Right kidney (tissue), 1 donor: ENCODE measurements at regions not wholly inside any gene's neighbourhood (a gene's known extent, or its start where the extent isn't known, plus 50 kb on each side); places are given as distances from the start of the nearest gene placed in this dataset.

ENCODE experiments used
- DNase-seq: peaks from one replicate; pipeline ENCODE4 v3.0.0-alpha.2; 2016

DNA sequence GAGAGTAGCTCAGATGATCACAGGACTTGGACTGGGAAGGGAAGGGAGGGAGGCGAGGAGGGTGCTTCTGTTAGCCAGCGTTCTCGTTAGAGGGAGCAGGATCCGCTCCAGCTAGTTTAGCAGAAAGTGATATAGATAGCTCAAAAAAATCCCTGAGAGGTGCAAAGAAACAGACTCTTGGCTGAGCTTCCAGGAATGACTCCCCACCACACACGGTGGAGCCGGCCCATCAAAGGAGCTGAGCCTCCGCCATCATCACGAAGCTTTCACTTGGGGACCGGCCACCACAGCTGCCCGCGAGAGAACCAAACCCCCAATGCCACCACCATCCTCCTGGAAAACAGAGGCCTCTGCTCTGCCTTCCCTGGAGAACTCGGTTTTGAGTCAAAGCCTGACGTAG is 124.6 kb upstream of the BCL2L14 start:
- DNase-seq: no peak

DNA sequence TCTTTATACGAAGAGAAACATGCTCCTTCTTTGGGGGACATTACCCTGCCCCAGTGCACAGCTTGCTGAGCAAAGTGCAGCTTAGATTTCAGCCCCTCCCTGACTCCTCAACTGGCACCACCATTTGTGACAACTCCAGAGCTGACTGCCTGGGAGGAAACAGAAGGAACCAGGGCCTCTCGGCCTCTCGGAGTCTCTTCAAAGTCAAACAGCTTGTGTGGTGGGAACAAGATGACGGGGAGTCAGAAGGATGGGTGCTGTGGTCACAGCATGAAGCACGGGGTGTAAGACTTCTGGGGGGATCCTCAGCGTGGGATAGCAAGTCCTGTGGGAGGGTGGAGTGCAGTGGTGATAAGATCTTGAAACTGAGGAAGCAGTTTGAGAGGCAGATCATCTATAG is 123.5 kb upstream of the BCL2L14 start:
- no peak for DNase-seq

GRCh38 chr12:11949738-11950411 is 120.9 kb upstream of the BCL2L14 start:
- peak; percentile 18 for DNase-seq

- no peak for DNase-seq
These were observed 119.5 kb upstream of the BCL2L14 start for GRCh38 chr12:11951209-11951608.

DNA sequence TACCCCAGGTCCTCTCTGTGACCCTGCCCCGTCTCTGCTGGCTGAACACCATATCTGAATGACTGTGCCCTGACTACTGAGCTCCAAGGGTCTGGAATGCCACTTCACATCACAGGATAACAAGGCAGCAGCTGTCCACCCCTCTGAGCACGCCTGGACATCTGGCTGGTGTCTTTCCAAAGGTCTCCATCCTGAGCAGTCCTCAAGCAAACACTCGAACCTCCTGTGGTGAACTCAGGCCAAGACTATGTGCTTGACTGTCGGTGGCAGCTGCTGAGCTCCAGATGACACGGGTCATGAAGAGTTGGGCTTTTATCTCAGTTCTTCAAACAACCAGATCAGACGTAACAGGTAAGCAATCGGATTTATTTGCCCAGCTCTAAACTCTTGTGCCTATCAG is 117.2 kb upstream of the BCL2L14 start:
- DNase-seq: no peak

GRCh38 chr12:11954181-11954580 is 116.6 kb upstream of the BCL2L14 start:
- DNase-seq: no peak

- no peak for DNase-seq
These were observed 112.3 kb upstream of the BCL2L14 start for GRCh38 chr12:11958221-11959091.

- no peak for DNase-seq
These were observed 111.5 kb upstream of the BCL2L14 start for GRCh38 chr12:11959117-11959823.

- no peak for DNase-seq
These were observed 110.1 kb upstream of the BCL2L14 start for GRCh38 chr12:11960646-11961045.

DNA sequence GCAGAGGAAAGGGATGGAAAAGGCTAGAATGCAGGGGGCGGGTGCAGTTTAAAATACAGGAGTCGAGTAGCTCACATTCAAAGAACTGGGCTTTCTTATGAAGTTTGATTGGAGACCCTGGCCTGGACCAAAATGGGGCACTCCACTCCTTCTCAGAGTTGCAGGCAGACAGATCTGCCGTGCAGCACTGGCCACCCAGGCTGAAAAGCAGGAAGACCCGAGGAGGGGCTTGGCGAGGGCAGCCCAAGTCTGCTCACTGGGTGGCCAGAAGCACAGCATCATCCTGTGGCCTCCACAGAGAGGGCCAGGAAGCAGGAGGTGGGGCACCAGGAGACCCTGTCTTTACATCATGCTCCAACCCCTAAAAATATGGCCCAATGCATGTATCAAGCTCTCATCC is 109.1 kb upstream of the BCL2L14 start:
- DNase-seq: no peak

DNA sequence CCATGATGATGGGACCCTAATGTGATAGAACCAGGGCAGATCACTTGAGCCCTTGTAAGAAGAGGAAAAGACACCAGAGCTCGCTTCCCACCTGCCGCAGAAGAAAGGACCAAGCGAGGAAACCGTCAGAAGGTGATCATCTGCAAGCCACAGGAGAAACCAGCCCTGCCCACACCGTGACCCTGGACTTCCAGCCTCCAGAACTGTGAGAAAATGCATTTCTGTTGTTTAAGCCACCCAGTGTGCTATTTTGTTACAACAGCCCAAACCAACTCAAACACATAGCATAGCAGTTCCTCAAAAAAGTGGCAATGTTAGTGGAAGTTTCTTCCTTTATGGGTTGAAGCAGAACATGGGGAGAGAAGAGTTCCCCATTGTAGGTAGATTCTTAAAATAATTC is 107.9 kb upstream of the BCL2L14 start:
- no peak for DNase-seq

GRCh38 chr12:11963841-11964471 is 106.8 kb upstream of the BCL2L14 start:
- DNase-seq: no peak

- no peak for DNase-seq
These were observed 105.4 kb upstream of the BCL2L14 start for GRCh38 chr12:11965258-11965910.

DNA sequence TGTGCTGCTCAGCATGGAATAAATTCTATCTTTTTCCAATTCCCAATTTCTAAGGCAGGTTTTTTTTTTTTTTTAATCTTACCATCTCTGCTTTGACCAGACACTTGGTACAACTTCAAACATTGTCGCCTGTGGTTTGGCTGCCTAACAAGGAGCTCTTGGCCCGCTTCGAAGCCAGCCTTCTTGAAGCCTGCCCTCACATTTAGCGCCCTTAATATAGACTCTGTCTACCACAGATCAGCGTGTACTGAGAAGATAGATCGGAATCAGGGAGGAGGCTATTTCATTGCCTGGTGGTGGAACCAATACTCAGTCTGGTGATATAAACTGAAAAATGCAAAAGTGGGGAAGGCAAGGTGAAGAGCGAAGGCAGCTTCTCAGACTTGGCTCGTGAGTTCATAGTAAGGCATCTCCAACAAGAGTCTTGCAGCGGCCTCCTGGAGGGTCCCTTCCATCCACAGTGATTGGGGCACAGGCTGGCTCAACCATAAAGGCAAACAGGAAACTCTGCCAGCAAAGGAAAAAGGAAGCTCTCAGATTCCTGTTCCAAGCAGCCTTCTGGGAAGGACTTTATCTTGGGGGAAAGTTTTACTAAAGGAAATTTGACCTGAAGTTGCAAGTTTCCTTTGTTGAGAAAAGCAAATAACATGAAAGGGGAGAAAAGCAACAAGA is 103.2 kb upstream of the BCL2L14 start:
- DNase-seq: no peak

GRCh38 chr12:11968048-11968383 is 102.7 kb upstream of the BCL2L14 start:
- no peak for DNase-seq

DNA sequence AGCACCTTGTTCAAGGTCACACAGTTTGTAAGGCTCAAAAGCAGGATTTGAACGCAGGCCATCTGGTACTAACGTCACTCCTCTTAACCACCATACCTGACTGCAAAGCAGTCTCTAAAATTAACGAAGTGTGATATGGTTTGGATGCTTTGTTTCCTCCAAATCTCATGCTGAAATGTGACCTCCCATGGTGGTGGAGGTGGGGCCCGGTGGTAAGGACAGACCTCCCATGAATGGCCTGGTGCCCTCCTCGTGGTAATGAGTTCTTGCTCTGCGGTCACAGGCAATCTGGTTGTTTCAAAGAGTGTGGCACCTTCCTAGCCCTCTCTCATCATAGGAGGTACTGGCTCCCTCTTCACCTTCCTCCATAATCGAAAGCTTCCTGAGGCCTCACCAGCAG is 102.2 kb upstream of the BCL2L14 start:
- no peak for DNase-seq

DNA sequence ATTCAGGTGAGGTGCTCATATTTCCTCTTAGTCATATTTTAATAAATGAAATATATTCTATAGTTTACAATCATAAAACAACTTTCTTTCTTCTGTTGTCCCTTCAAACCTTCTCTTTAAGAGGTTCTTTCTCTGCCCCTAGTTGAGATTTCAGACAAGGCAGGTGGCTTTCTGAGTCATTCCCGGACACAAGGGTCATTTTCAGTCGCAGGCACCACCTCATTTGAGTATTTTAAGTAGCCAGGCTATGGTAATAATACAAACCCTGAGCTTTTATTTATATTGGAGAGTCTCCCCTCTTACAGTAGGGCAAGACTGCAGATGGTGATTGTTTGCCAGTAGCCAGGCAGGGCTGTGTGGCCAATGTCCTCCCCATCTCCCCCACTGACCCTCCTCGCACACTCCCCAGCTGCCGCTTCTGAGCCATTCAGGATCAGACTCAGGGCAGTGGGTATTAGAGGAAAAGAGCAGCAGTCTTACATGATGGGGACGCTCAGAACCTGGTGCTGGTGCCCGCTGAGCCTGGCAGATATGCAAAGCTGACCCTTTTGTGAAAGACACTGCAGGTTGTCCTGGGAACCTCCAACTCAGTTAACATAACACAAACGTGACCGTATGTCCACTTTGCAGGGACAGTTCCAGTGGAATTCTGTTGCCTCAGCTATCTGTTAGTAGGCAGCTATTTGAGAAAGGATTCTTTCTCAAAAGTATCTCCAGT is 101.1 kb upstream of the BCL2L14 start:
- DNase-seq: no peak

DNA sequence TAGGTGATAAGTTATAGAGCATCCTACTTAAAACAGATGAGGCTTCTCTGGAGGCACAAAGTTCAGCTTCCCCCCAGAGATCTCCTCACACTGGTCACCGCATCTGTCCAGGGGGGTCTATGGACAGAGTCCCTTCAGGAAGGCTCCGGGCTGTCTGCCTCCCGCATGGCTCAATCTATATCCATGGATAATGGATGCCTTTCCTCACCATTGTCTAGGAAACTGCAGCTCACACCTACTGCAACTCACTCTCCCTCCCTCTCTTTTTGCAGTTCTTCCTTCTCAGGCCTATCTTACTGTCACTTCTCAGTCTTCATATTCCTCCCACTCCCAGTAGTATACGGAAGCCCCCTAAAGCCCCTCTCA is 100.6 kb upstream of the BCL2L14 start:
- DNase-seq: no peak

DNA sequence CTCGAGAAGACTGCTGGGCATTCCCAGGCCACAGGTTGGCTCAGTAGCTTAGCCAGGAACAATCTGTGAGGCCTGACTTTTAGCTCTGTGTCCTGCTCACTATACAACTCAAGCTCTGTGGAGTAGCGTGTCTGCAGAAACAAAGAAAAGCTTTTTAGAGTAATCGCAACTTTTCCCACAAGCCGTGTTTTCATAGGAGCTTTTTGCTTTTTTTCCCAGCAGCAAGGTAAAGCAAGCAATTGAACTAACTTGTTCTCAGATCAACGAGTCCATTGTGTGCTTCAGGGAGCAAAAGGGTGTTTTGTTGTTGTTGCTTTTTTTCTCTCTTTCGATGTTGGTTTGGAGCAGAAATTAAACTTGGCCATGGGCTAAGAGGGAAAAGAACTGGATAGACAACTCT is 97.3 kb upstream of the BCL2L14 start:
- no peak for DNase-seq

DNA sequence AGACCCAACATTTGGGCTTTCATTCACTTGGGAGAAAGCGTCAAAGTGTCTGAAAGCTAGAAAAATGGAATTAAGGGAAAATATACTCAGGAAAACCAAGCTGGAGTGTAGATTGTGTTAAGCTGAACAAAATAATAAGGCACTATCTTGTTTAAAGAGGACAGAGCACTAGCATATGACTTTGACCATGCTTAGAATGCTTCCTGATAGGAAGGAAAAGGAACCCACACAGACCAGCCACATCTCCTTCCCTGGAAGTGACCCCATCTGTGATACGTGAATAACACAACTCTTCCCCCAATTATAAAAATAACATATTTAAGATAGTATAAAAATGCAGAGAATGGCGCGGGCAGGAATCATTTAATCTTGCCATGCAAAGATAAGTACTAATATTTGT is 94.7 kb upstream of the BCL2L14 start:
- DNase-seq: no peak

- no peak for DNase-seq
These were observed 91.9 kb upstream of the BCL2L14 start for GRCh38 chr12:11978726-11979384.
